B cell (primary cell): ENCODE measurements at regions not wholly inside any gene's neighbourhood (a gene's known extent, or its start where the extent isn't known, plus 50 kb on each side); places are given as distances from the start of the nearest gene placed in this dataset.

Source experiments
- ATAC-seq: fragments of 200-7000 bp; cut with Tn5 transposase; one replicate; pipeline ENCODE4 v1.10.0; 2021; ENCODE audit warnings: low read depth, mild to moderate bottlenecking, moderate number of reproducible peaks, moderate library complexity
- CTCF ChIA-PET: fragments of 350-600 bp; sonication (Branson Sonifier 250); formaldehyde crosslinking; loops from one replicate; lab custom pipeline; 2021; ENCODE audit warnings: antibody characterized with exemption, inconsistent platforms; lab: Charles Lee
- POLR2A ChIA-PET: fragments of 350-600 bp; sonication (Branson Sonifier 250); formaldehyde crosslinking; loops from one replicate; lab custom pipeline; 2021; ENCODE audit warnings: antibody characterized with exemption; lab: Charles Lee
- DNase-seq: peaks from one replicate; pipeline ENCODE4 v3.0.0; 2013
- H2AFZ ChIP-seq: 2 replicates; pipeline ENCODE4 v1.6.1; 2012; ENCODE audit warnings: mild to moderate bottlenecking, low read depth, low read length; ENCODE audit not compliant: insufficient read depth, poor library complexity, severe bottlenecking
- H3K27ac ChIP-seq, 2 donors: 1 replicate in 1 of 2; 2 replicates in 1 of 2; pipeline ENCODE4 v1.5.1; 2012 to 2013; ENCODE audit warnings: low read length in 2 of 2, mild to moderate bottlenecking in 2 of 2, moderate library complexity in 1 of 2
- H3K27me3 ChIP-seq, 4 experiments: fragments of 200-600 bp in 1 of 4; sonication (generic) in 1 of 4; replicated peaks in 1 of 4; 1 replicate in 2 of 4; 2 replicates in 2 of 4; pipeline versions ENCODE4 v1.6.1 to v1.7.0; 2013 to 2016; ENCODE audit warnings: low read length in 3 of 4, mild to moderate bottlenecking in 2 of 4, mixed read lengths in 1 of 4, moderate library complexity in 1 of 4; ENCODE audit not compliant: insufficient read depth in 4 of 4, control insufficient read depth in 3 of 4; ENCODE audit errors: control extremely low read depth in 1 of 4
- H3K36me3 ChIP-seq, 2 experiments: replicated peaks in 1 of 2; 1 replicate in 1 of 2; 2 replicates in 1 of 2; pipeline versions ENCODE4 v1.6.1 to v1.7.1; 2013; ENCODE audit warnings: low read length in 1 of 2; ENCODE audit not compliant: insufficient read depth in 2 of 2, control insufficient read depth in 1 of 2; ENCODE audit errors: control extremely low read depth in 1 of 2, extremely low read depth in 1 of 2
- H3K4me1 ChIP-seq, 2 donors: fragments of 200-600 bp in 1 of 2; sonication (generic) in 1 of 2; 1 replicate in 1 of 2; 2 replicates in 1 of 2; pipeline versions ENCODE4 v1.5.1 to v1.6.1; 2013 to 2017; ENCODE audit warnings: low read length in 2 of 2; ENCODE audit not compliant: control insufficient read depth in 2 of 2, insufficient read depth in 2 of 2
- H3K4me2 ChIP-seq: replicated peaks from 2 replicates; pipeline ENCODE3; 2012; ENCODE audit warnings: mild to moderate bottlenecking, low read depth, low read length; ENCODE audit not compliant: poor library complexity, severe bottlenecking
- H3K4me3 ChIP-seq, 5 experiments: fragments of 200-600 bp in 1 of 5; sonication (generic) in 1 of 5; 1 replicate in 3 of 5; 2 replicates in 2 of 5; pipeline versions ENCODE4 v1.5.1 to v1.7.0; 2011 to 2016; ENCODE audit warnings: low read length in 4 of 5, mild to moderate bottlenecking in 4 of 5, low read depth in 2 of 5, control low read depth in 1 of 5, moderate library complexity in 1 of 5; ENCODE audit not compliant: insufficient read depth in 1 of 5; ENCODE audit errors: control extremely low read depth in 1 of 5, extremely low read depth in 1 of 5
- H3K79me2 ChIP-seq: fragments of 200-600 bp; sonication (generic); one replicate; pipeline ENCODE4 v1.6.0; 2016; ENCODE audit warnings: low read length; ENCODE audit not compliant: control insufficient read depth, insufficient read depth
- H3K9ac ChIP-seq: fragments of 200-600 bp; sonication (generic); 2 replicates; pipeline ENCODE4 v1.6.1; 2017; ENCODE audit warnings: mild to moderate bottlenecking, low read length, moderate library complexity
- H3K9me3 ChIP-seq, 3 donors: one replicate each; pipeline versions ENCODE4 v1.6.1 to v1.7.1; 2013; ENCODE audit warnings: low read length in 2 of 3; ENCODE audit not compliant: control insufficient read depth in 2 of 3, insufficient read depth in 1 of 3; ENCODE audit errors: control extremely low read depth in 1 of 3
- H4K20me1 ChIP-seq: 2 replicates; pipeline ENCODE4 v1.6.0; 2012; ENCODE audit warnings: mild to moderate bottlenecking, low read length; ENCODE audit not compliant: insufficient read depth, control insufficient read depth, poor library complexity, severe bottlenecking
- H3K27ac Mint-ChIP-seq: one replicate; pipeline ENCODE4 v1.8.0; 2021; ENCODE audit warnings: mixed read lengths
- H3K27me3 Mint-ChIP-seq: one replicate; pipeline ENCODE4 v1.8.0; 2021; ENCODE audit warnings: mixed read lengths
- H3K4me1 Mint-ChIP-seq: one replicate; pipeline ENCODE4 v1.8.0; 2021; ENCODE audit warnings: mixed read lengths
- H3K4me3 Mint-ChIP-seq: one replicate; pipeline ENCODE4 v1.8.0; 2021; ENCODE audit warnings: mixed read lengths
- H3K9me3 Mint-ChIP-seq: one replicate; pipeline ENCODE4 v1.8.0; 2022; ENCODE audit warnings: mixed read lengths; ENCODE audit not compliant: insufficient read depth
- EZH2 ChIP-seq: IDR thresholded peaks from 2 replicates; pipeline ENCODE4 v1.6.1; 2012; ENCODE audit warnings: borderline replicate concordance, low read depth, mild to moderate bottlenecking, moderate library complexity, low read length; ENCODE audit not compliant: insufficient read depth, poor library complexity, severe bottlenecking
- WGBS: methylation state at CpG from one replicate; pipeline ENCODE4 v1.1.5; 2013; ENCODE audit warnings: missing lambda C conversion rate; ENCODE audit not compliant: insufficient coverage; 5-methylcytosine and 5-hydroxymethylcytosine counted together
- intact Hi-C: fragments of 100-400 bp; cut with micrococcal nuclease; formaldehyde crosslinking; loops from one replicate; pipeline ENCODE4 v1.10.0; 2022
- TF ChIP-seq, protein P1 (sequence below): fragments of 200-600 bp; IDR thresholded peaks from one replicate; pipeline ENCODE4 v1.8.0; 2022; ENCODE audit warnings: antibody characterized with exemption, mild to moderate bottlenecking

DNA sequence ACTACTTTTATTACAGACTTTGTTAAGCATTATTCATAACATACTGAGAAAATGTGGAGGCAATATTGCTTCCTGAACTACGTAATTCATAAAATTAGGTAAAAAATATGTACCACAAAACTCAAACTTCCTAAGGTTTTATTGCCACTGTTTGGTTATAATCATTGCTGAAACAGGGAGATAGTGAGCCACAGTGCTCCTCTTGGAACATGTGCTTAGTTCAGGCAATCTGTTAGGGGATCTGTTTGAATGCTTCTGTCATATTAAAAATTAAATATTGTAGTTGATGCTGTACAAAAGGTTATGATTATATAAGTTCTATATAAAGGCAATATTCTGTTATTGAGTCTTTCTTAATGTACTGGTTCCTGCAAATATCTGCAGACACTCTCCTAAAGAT lies 480.7 kb downstream of the GRXCR1 start:
- no peaks in the 10 kb centered on the region for H3K27me3 Mint-ChIP-seq
- no peak overlapping the region for H3K27ac Mint-ChIP-seq
- WGBS, result no CpG with 5 or more reads among the region's 1 CpG

DNA sequence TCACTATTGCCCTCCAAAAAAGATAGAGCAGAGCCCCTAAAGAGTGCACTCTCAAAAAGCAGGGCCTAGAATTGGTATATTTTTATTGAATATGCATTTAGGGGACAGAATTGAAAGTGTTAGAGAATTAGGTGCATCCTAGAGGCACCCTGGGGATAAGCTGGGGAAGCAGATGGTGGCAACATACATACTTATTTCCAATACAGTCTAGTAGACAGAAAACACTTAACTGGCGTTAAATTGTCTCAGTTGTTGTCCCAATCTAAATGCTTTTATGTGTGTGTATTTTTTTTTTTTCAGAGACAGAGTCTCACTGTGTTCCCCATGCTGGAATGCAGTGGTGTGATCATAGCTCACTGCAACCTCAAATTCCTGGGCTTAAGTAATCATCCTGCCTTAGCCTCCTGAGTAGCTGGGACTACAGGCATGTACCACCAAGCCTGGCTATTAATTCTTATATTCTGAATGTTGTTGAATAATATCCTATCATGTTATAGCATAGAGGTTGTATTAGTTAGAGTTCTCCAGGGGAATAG lies 481.8 kb downstream of the GRXCR1 start:
- DNase-seq (no peak), ATAC-seq (no peak)
- no peak overlapping the region for H3K27ac Mint-ChIP-seq
- CTCF ChIA-PET, result no interaction called here
- Histone ChIP-seq H3K4me3 (no peak overlapping the region), H3K9ac (no peak overlapping the region), H3K4me2 (no peak overlapping the region), H4K20me1 (no peaks in the 10 kb centered on the region), H3K36me3 (no peaks in the 10 kb centered on the region), H3K79me2 (no peaks in the 10 kb centered on the region), H3K9me3 (no peaks in the 10 kb centered on the region), H3K27me3 (no peaks in the 10 kb centered on the region), H3K27ac (no peak overlapping the region), H2AFZ (no peak overlapping the region), H3K4me1 (no peaks in the 10 kb centered on the region)
- no CpG with 5 or more reads among the region's 1 CpG for WGBS
- no peaks in the 10 kb centered on the region for H3K9me3 Mint-ChIP-seq
- TF ChIP-seq, protein P1, sequence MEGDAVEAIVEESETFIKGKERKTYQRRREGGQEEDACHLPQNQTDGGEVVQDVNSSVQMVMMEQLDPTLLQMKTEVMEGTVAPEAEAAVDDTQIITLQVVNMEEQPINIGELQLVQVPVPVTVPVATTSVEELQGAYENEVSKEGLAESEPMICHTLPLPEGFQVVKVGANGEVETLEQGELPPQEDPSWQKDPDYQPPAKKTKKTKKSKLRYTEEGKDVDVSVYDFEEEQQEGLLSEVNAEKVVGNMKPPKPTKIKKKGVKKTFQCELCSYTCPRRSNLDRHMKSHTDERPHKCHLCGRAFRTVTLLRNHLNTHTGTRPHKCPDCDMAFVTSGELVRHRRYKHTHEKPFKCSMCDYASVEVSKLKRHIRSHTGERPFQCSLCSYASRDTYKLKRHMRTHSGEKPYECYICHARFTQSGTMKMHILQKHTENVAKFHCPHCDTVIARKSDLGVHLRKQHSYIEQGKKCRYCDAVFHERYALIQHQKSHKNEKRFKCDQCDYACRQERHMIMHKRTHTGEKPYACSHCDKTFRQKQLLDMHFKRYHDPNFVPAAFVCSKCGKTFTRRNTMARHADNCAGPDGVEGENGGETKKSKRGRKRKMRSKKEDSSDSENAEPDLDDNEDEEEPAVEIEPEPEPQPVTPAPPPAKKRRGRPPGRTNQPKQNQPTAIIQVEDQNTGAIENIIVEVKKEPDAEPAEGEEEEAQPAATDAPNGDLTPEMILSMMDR, result no peak
- TF ChIP-seq EZH2, result no peak
- intact Hi-C loops, result no loop called here
- no peaks in the 10 kb centered on the region for H3K4me1 Mint-ChIP-seq
- no peaks in the 10 kb centered on the region for H3K27me3 Mint-ChIP-seq
- POLR2A ChIA-PET, result no interaction called here
- H3K4me3 Mint-ChIP-seq, result no peak overlapping the region

More for the DNA sequence above, 480.7 kb downstream of the GRXCR1 start:
- Histone ChIP-seq H3K27me3 (no peaks in the 10 kb centered on the region), H3K4me2 (no peak overlapping the region), H3K36me3 (no peaks in the 10 kb centered on the region), H3K79me2 (no peaks in the 10 kb centered on the region), H3K27ac (no peak overlapping the region), H3K4me1 (no peaks in the 10 kb centered on the region), H3K9ac (no peak overlapping the region), H2AFZ (no peak overlapping the region), H3K9me3 (no peaks in the 10 kb centered on the region), H3K4me3 (no peak overlapping the region), H4K20me1 (no peaks in the 10 kb centered on the region)
- H3K4me1 Mint-ChIP-seq, result no peaks in the 10 kb centered on the region
- H3K9me3 Mint-ChIP-seq, result no peaks in the 10 kb centered on the region
- ATAC-seq, result no peak
- ChIA-PET POLR2A (no interaction called here), CTCF (no interaction called here)
- no peak for TF ChIP-seq EZH2
- TF ChIP-seq, protein P1, result no peak
- no peak for DNase-seq
- H3K4me3 Mint-ChIP-seq, result no peak overlapping the region
- intact Hi-C loops, result no loop called here
